Neural progenitor cell (in vitro differentiated cells): ENCODE measurements at regions not wholly inside any gene's neighbourhood (a gene's known extent, or its start where the extent isn't known, plus 50 kb on each side); places are given as distances from the start of the nearest gene placed in this dataset.

ENCODE experiments used
- DNase-seq: peaks from one replicate; pipeline ENCODE4 v3.0.0-alpha.2; 2016; ENCODE audit warnings: low spot score
- H2AFZ ChIP-seq: fragments of 200-600 bp; sonication (generic); replicated peaks from 2 replicates; pipeline ENCODE4 v1.6.1; 2016; ENCODE audit warnings: antibody characterized with exemption
- H3F3A ChIP-seq: fragments of 200-600 bp; sonication (generic); 2 replicates; pipeline ENCODE4 v1.6.1; 2016; ENCODE audit warnings: antibody characterized with exemption, low read depth
- H3K27ac ChIP-seq: fragments of 200-600 bp; sonication (generic); 2 replicates; pipeline ENCODE4 v1.5.1; 2016; ENCODE audit warnings: mild to moderate bottlenecking
- H3K27me3 ChIP-seq: fragments of 200-600 bp; sonication (generic); 2 replicates; pipeline ENCODE4 v1.6.1; 2016; ENCODE audit warnings: mild to moderate bottlenecking, moderate library complexity
- H3K36me3 ChIP-seq: fragments of 200-600 bp; sonication (generic); 2 replicates; pipeline ENCODE4 v1.5.1; 2016
- H3K4me1 ChIP-seq: fragments of 200-600 bp; sonication (generic); 2 replicates; pipeline ENCODE4 v1.6.1; 2016; ENCODE audit warnings: mixed run types
- H3K4me2 ChIP-seq: fragments of 200-600 bp; sonication (generic); 2 replicates; pipeline ENCODE4 v1.6.1; 2016
- H3K4me3 ChIP-seq: fragments of 200-600 bp; sonication (generic); 2 replicates; pipeline ENCODE4 v1.5.1; 2016
- H3K79me2 ChIP-seq: fragments of 200-600 bp; sonication (generic); 2 replicates; pipeline ENCODE4 v1.6.1; 2016; ENCODE audit warnings: low read depth
- H3K9ac ChIP-seq: fragments of 200-600 bp; sonication (generic); 2 replicates; pipeline ENCODE4 v1.6.1; 2016
- H3K9me3 ChIP-seq: fragments of 200-600 bp; sonication (generic); 2 replicates; pipeline ENCODE4 v1.5.1; 2016; ENCODE audit warnings: low read depth
- H4K20me1 ChIP-seq: fragments of 200-600 bp; sonication (generic); 2 replicates; pipeline ENCODE4 v1.6.1; 2016; ENCODE audit warnings: low read depth
- H3K27ac Mint-ChIP-seq: 3 replicates; pipeline ENCODE4 v1.8.0; 2021; ENCODE audit warnings: mixed read lengths
- H3K27me3 Mint-ChIP-seq: 2 replicates; pipeline ENCODE4 v1.8.0; 2022; ENCODE audit warnings: low read depth, mild to moderate bottlenecking, inconsistent platforms, moderate library complexity, mixed read lengths; ENCODE audit not compliant: insufficient read depth
- H3K36me3 Mint-ChIP-seq: 3 replicates; pipeline ENCODE4 v1.8.0; 2021; ENCODE audit warnings: mixed read lengths
- H3K4me1 Mint-ChIP-seq: 3 replicates; pipeline ENCODE4 v1.8.0; 2021; ENCODE audit warnings: mixed read lengths
- H3K4me3 Mint-ChIP-seq: 3 replicates; pipeline ENCODE4 v1.8.0; 2021; ENCODE audit warnings: mild to moderate bottlenecking, moderate library complexity, mixed read lengths
- H3K9me3 Mint-ChIP-seq: 3 replicates; pipeline ENCODE4 v1.8.0; 2020; ENCODE audit warnings: mixed read lengths
- EZH2 ChIP-seq: fragments of 200-600 bp; sonication (generic); IDR thresholded peaks from 2 replicates; pipeline ENCODE4 v1.6.1; 2017; ENCODE audit warnings: antibody characterized with exemption, mild to moderate bottlenecking, moderate library complexity
- EZH2phosphoT487 ChIP-seq: fragments of 200-600 bp; sonication (generic); IDR thresholded peaks from 2 replicates; pipeline ENCODE4 v1.6.1; 2017; ENCODE audit warnings: antibody characterized with exemption
- TF ChIP-seq, protein P1 (sequence below): fragments of 200-600 bp; sonication (generic); IDR thresholded peaks from 2 replicates; pipeline ENCODE4 v1.5.1; 2017; ENCODE audit warnings: antibody characterized with exemption, mild to moderate bottlenecking

DNA sequence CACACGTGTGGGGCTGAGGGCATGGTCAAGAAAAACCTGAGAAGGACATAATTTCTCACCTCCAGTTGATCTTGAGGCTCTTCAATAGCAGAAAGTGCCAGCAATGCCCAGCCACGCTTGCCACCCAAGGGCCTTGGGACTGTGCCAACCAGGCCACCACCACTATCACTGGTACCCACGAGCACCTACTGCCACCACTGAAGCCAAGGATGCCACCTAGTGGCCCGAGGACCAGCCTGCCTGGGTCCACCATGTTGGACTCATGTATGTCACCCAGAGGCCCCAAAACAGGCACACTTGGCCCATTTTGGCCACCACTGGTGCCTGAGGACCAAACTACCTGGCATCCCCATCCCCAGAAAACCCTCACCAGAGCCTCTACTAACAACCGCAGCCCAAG, 191.8 kb downstream of the ADAM29 start:
- no peak overlapping the region for H3K27ac Mint-ChIP-seq
- Histone ChIP-seq H3K36me3 (no peaks in the 10 kb centered on the region), H3K9me3 (peaks cover 9% of the 10 kb centered on the region), H3K4me2 (no peak overlapping the region), H3K9ac (no peak overlapping the region), H3F3A (no peaks in the 10 kb centered on the region), H2AFZ (no peak overlapping the region), H3K27me3 (no peaks in the 10 kb centered on the region), H4K20me1 (no peaks in the 10 kb centered on the region), H3K4me3 (no peak overlapping the region), H3K79me2 (no peaks in the 10 kb centered on the region), H3K4me1 (no peaks in the 10 kb centered on the region), H3K27ac (no peak overlapping the region)
- H3K27me3 Mint-ChIP-seq, result peaks cover 2% of the 10 kb centered on the region
- H3K36me3 Mint-ChIP-seq, result no peaks in the 10 kb centered on the region
- H3K9me3 Mint-ChIP-seq, result peaks cover 3% of the 10 kb centered on the region
- DNase-seq, result no peak
- H3K4me1 Mint-ChIP-seq, result no peaks in the 10 kb centered on the region
- H3K4me3 Mint-ChIP-seq, result no peak overlapping the region
- no peak for TF ChIP-seq EZH2phosphoT487
- TF ChIP-seq, protein P1, sequence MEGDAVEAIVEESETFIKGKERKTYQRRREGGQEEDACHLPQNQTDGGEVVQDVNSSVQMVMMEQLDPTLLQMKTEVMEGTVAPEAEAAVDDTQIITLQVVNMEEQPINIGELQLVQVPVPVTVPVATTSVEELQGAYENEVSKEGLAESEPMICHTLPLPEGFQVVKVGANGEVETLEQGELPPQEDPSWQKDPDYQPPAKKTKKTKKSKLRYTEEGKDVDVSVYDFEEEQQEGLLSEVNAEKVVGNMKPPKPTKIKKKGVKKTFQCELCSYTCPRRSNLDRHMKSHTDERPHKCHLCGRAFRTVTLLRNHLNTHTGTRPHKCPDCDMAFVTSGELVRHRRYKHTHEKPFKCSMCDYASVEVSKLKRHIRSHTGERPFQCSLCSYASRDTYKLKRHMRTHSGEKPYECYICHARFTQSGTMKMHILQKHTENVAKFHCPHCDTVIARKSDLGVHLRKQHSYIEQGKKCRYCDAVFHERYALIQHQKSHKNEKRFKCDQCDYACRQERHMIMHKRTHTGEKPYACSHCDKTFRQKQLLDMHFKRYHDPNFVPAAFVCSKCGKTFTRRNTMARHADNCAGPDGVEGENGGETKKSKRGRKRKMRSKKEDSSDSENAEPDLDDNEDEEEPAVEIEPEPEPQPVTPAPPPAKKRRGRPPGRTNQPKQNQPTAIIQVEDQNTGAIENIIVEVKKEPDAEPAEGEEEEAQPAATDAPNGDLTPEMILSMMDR, result peak; percentile 30

DNA sequence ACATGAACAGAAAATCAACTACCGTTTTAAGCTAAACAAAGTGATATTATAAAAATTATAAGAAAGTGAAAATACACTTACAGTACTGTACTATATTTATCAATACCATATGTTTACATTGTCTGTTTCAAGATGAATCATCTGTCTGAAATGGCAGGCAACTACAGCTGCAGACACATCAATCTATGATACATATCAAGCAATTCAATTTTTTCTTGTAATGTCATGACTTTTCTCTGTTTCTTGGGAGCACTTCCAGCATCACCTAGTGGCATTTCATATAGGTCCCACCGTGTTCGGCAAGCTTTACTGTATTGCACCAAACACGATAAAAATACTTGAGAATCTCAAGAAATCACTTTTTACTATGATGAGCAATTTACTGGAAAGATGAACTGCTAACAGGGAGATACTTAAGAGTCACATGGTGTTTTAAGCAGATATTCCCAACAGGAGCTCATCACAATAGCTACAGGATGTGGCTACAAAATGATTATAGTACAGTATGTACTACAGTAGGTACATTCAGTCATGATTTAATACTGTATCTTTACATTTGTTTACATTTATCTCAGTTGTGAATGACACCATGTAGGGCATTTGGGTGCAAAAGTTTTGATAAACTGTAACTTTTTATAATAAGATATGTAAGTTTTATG, 207.4 kb downstream of the ADAM29 start:
- Histone ChIP-seq H3K4me3 (no peak overlapping the region), H2AFZ (no peak overlapping the region), H3K4me2 (no peak overlapping the region), H3K9me3 (peaks cover 13% of the 10 kb centered on the region), H3F3A (no peaks in the 10 kb centered on the region), H3K27me3 (no peaks in the 10 kb centered on the region), H3K9ac (no peak overlapping the region), H3K79me2 (no peaks in the 10 kb centered on the region), H3K4me1 (no peaks in the 10 kb centered on the region), H3K27ac (no peak overlapping the region), H3K36me3 (no peaks in the 10 kb centered on the region), H4K20me1 (no peaks in the 10 kb centered on the region)
- H3K27me3 Mint-ChIP-seq, result no peaks in the 10 kb centered on the region
- H3K4me1 Mint-ChIP-seq, result no peaks in the 10 kb centered on the region
- peaks cover 16% of the 10 kb centered on the region for H3K9me3 Mint-ChIP-seq
- DNase-seq, result no peak
- no peaks in the 10 kb centered on the region for H3K36me3 Mint-ChIP-seq
- H3K27ac Mint-ChIP-seq, result no peak overlapping the region
- TF ChIP-seq EZH2phosphoT487, result no peak
- TF ChIP-seq, protein P1, result no peak
- no peak overlapping the region for H3K4me3 Mint-ChIP-seq

DNA sequence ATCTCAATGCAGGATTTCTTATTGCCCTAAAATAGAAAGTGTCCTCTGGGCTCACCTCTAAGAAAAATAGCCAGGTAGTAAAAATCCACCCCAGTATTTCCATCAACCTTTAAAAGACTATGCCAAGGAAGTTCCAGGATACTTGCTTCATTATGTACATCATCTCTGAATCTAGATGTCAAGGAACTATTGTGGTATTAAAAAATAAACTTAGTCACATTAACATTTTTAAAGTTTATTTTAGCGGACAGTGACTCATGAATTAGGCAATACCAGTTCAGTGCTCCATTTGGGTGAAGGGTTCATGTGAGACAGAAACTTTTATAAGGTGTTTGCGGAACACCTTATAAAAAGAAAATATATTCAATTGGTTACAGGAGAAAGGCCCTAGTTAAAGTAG, 209.2 kb downstream of the ADAM29 start:
- Mint-ChIP-seq H3K27me3 (no peaks in the 10 kb centered on the region), H3K36me3 (no peaks in the 10 kb centered on the region), H3K27ac (no peak overlapping the region), H3K9me3 (peaks cover 3% of the 10 kb centered on the region), H3K4me3 (no peak overlapping the region), H3K4me1 (no peaks in the 10 kb centered on the region)
- H3K9ac ChIP-seq, result no peak overlapping the region
- H4K20me1 ChIP-seq, result no peaks in the 10 kb centered on the region
- H3K4me3 ChIP-seq, result no peak overlapping the region
- H3K27me3 ChIP-seq, result no peaks in the 10 kb centered on the region
- peaks cover 8% of the 10 kb centered on the region for H3K9me3 ChIP-seq
- H2AFZ ChIP-seq, result no peak overlapping the region
- TF ChIP-seq EZH2phosphoT487 (no peak), EZH2 (no peak)
- TF ChIP-seq, protein P1, result no peak
- H3K79me2 ChIP-seq, result no peaks in the 10 kb centered on the region
- H3K4me2 ChIP-seq, result no peak overlapping the region
- no peak overlapping the region for H3K27ac ChIP-seq
- no peak for DNase-seq
- no peaks in the 10 kb centered on the region for H3K36me3 ChIP-seq
- H3F3A ChIP-seq, result no peaks in the 10 kb centered on the region
- no peaks in the 10 kb centered on the region for H3K4me1 ChIP-seq
